ENCODE measurements at regions not wholly inside any gene's neighbourhood (a gene's known extent, or its start where the extent isn't known, plus 50 kb on each side); places are given as distances from the start of the nearest gene placed in this dataset.
"Not testable (repeated sequence)": the region's sequence is repeated elsewhere in the genome, so short reads cannot be mapped to it uniquely, and the experiment has no call there.

DNA sequence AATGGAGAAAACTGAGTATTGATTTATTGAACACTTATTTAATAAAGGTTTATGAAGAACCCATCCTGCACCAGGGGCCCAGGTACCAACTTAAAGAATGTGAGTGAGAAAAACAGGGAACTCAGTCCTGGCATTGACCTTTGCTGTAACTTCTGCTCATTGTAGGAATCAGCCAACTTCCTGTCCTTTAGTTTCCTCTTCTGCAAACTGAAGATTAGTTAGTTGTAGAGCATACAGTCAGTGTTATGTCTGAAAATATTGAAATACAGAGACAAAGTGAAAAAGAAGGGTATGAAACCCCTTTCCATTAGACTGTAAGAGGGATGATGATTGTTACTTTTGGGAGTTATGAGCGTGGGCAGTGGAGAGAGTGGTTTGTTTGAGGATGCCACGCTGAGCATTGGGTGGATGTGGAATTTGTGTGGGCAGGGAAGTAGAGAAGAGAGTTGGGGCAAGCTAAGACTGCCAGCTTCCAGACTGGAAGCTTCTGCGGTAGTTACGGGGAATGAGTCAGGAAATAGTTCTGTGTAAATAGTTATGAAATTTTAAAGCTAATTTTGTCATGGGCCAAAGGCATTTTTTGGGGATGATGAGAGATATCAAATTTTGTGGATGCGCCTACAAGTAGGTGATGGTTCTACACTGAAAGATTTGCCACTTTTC, 89.2 kb downstream of the GPR88 start:
- no peak for DNase-seq
- intact Hi-C loops (cut with DNase I): no loop called here

DNA sequence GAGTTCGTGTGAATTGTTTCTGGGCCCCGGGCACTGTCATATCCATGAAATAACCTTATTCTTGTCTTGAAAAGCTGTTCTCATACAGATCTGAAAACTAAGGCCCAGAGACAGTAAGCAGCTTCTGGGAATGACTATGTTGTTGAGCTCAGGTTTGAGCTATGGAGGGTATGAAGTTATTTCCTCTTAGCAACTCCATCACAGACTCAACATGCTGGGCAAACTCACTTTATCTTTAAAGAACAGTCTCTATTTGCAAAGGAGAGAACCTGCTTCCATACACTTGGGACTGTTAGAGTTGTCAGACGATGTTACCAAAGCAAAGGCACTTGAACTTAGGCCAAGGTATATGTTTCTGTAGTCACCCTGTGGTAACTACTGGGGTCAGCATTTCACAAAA, 90.0 kb downstream of the GPR88 start:
- intact Hi-C loops (cut with DNase I): no loop called here

GRCh38 chr1:100628631-100629081, 90.7 kb downstream of the GPR88 start:
- DNase-seq: no peak
- intact Hi-C loops (cut with DNase I): no loop called here

More for the DNA sequence above, 90.0 kb downstream of the GPR88 start:
- DNase-seq: no peak

DNA sequence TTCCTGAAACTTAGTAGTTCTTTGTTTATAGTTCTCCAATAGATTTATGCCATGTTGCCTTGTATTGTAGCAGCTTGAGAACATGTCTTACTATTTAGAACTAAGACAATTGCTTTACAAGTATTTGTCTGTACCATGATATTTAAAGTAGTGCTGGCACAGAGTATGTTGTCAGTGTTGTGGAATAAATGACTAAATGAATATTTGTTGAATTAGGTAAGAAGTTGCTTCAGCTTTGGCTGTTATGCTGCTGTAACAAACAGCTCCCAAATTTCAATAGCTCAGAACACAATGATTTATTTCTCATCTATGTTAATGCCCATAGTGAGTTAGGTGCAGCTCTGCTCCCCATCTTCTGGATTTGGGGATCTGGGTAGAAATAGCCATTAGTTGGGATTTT, 90.2 kb upstream of the VCAM1 start:
- DNase-seq: no peak
- intact Hi-C loops (cut with DNase I): no loop called here

GRCh38 chr1:100631015-100631551, 88.5 kb upstream of the VCAM1 start:
- DNase-seq: no peak
- intact Hi-C loops (cut with DNase I): no loop called here

DNA sequence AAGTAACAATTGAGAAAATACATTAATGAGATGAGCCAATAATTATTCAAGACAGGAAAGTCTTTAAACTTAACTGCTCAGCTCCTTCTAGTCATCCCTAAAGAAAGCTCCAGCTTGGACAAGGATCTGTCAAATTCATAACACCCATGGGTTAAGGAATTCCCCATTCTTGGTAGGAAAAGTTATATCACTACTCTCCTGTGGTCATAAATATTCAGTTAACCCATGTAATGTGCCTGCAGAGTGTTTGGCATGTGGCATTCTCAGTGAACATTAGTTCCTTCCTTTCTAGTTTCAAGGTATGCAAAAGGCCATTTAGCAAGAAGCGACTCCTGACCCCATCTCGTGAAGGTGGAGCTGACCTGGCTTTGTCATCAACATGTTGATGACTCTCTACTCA, 76.7 kb upstream of the VCAM1 start:
- no peak for DNase-seq
- intact Hi-C loops (cut with DNase I): no loop called here

GRCh38 chr1:100643471-100644196, 75.9 kb upstream of the VCAM1 start:
- intact Hi-C loops (cut with DNase I): no loop called here
- DNase-seq: no peak

GRCh38 chr1:100646001-100646400, 73.5 kb upstream of the VCAM1 start:
- intact Hi-C loops (cut with DNase I): no loop called here

DNA sequence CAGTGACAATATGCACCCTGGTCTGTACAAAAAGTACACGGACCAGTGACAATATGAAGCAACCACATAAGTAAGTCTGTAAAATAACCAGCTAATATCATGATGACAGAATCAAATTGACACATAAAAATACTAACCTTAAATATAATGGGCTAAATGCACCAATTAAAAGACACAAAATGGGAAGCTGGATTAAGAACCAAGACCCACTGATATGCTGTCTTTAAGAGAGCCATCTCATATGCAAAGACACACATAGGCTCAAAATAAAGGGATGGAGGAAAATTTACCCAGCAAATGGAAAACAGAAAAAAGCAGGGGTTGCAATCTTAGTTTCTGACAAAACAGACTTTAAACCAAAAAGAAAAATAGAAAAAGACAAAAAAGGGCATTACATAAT, 70.4 kb upstream of the VCAM1 start:
- intact Hi-C loops (cut with DNase I): no loop called here
- no peak for DNase-seq

More at GRCh38 chr1:100646001-100646400, 73.5 kb upstream of the VCAM1 start:
- DNase-seq: no peak

DNA sequence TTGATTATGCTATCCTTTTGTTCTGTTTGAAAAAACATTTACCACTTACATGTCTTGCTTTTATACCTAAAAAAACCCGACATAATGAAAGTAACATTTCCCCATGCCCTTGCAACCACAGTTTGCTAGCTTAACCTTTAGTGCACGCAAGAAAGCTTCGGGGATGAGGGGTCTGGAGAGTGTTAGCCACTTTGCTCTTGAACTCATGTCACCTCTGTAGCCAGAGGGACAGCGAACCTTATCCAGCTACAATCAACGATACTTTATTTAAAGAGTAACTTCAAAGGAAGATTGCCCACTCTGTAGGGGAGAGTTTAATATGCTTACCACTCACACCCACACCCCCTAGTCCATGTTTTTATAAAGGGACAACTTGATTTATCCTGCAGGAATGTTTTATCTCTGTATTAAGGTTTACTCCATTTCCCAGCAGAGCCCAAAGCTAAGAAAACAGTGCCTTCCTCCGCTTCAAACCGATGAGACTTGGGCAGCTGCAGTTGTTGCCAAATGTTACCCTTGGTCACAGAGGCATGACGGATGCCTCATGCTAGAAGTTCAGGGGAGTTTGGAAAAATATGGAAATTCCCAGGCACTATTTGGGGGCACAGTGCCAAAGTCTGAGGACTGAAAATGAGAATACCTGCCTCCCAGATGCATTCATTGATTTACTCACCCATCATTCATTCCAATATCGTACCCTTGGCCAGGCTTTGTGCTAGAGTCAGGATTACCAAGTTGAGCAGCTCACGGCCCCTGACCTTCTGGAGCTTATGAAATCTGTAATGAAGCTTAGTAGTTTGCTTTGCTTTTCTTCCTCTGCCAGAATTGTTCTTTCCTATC, 61.4 kb upstream of the VCAM1 start:
- DNase-seq: no peak
- intact Hi-C loops (cut with DNase I): no loop called here

- intact Hi-C loops (cut with DNase I): no loop called here
- no peak for DNase-seq
Measured at GRCh38 chr1:100658716-100659026, 60.9 kb upstream of the VCAM1 start.

- DNase-seq: no peak
- intact Hi-C loops (cut with DNase I): no loop called here
Measured at GRCh38 chr1:100661176-100661575, 58.4 kb upstream of the VCAM1 start.

GRCh38 chr1:100668494-100668893, 51.0 kb upstream of the VCAM1 start:
- DNase-seq; intact Hi-C loops (cut with DNase I): not testable (repeated sequence)

Measured in head of caudate nucleus (tissue), 42 donors.